GM12872 (cell line): ENCODE measurements at regions not wholly inside any gene's neighbourhood (a gene's known extent, or its start where the extent isn't known, plus 50 kb on each side); places are given as distances from the start of the nearest gene placed in this dataset.

Source experiments
- CTCF ChIP-seq: IDR thresholded peaks from 3 replicates; pipeline ENCODE4 v1.5.1; 2011; ENCODE audit warnings: low read depth, mild to moderate bottlenecking, low read length, moderate library complexity; ENCODE audit not compliant: insufficient read depth

GRCh38 chr6:28816909-28817807, 106.6 kb downstream of the TRIM27 start:
- TF ChIP-seq CTCF: no peak

- TF ChIP-seq CTCF: no peak
These were observed 106.0 kb downstream of the TRIM27 start for GRCh38 chr6:28817808-28818145.

GRCh38 chr6:28824793-28825731, 98.7 kb downstream of the TRIM27 start:
- TF ChIP-seq CTCF: no peak

GRCh38 chr6:28825732-28826293, 98.0 kb downstream of the TRIM27 start:
- no peak for TF ChIP-seq CTCF

- TF ChIP-seq CTCF: no peak
These were observed 85.5 kb downstream of the TRIM27 start for GRCh38 chr6:28838289-28838633.

- peak; percentile 77 for TF ChIP-seq CTCF
These were observed 84.9 kb downstream of the TRIM27 start for GRCh38 chr6:28838634-28839442.
